Right atrium auricular region (tissue), 2 donors: ENCODE measurements at regions not wholly inside any gene's neighbourhood (a gene's known extent, or its start where the extent isn't known, plus 50 kb on each side); places are given as distances from the start of the nearest gene placed in this dataset.

Experiments used
- DNase-seq: peaks from one replicate; pipeline ENCODE4 v3.0.0-alpha.2; 2019; ENCODE audit warnings: low spot score
- H3K27ac ChIP-seq, 2 donors: fragments of 200-600 bp; sonication (generic); 1 replicate in 1 of 2; 2 replicates in 1 of 2; pipeline ENCODE4 v1.5.1; 2016 to 2019
- H3K27me3 ChIP-seq, 2 donors: fragments of 200-600 bp; sonication (generic); one replicate each; pipeline versions ENCODE4 v1.5.1 to v1.6.0; 2017 to 2019
- H3K36me3 ChIP-seq: fragments of 200-600 bp; sonication (generic); one replicate; pipeline ENCODE4 v1.5.1; 2016
- H3K4me1 ChIP-seq, 2 donors: fragments of 200-600 bp; sonication (generic); one replicate each; pipeline versions ENCODE4 v1.5.1 to v1.6.0; 2017 to 2019
- H3K4me3 ChIP-seq, 2 donors: fragments of 200-600 bp; sonication (generic); 1 replicate in 1 of 2; 2 replicates in 1 of 2; pipeline ENCODE4 v1.5.1; 2017 to 2019; ENCODE audit warnings: mild to moderate bottlenecking in 1 of 2, moderate library complexity in 1 of 2
- H3K9me3 ChIP-seq, 2 donors: fragments of 200-600 bp; sonication (generic); one replicate each; pipeline ENCODE4 v1.5.1; 2019
- CTCF ChIP-seq, 2 donors: fragments of 200-600 bp; sonication (generic); IDR thresholded peaks; one replicate each; pipeline ENCODE4 v1.5.1; 2019; ENCODE audit warnings: antibody characterized with exemption in 2 of 2

GRCh38 chr18:41371156-41372045 lies 583.6 kb upstream of the PIK3C3 start:
- Histone ChIP-seq H3K27me3 (no peaks in the 10 kb centered on the region), H3K9me3 (no peaks in the 10 kb centered on the region), H3K4me3 (no peak overlapping the region), H3K36me3 (no peaks in the 10 kb centered on the region), H3K27ac (peak overlapping the region in 1 of 2 donors; percentile 50), H3K4me1 (no peaks in the 10 kb centered on the region)
- TF ChIP-seq CTCF (IDR thresholded peaks at IDR 0.05): no peak
- DNase-seq: no peak

- Histone ChIP-seq H3K9me3 (no peaks in the 10 kb centered on the region), H3K36me3 (no peaks in the 10 kb centered on the region), H3K4me1 (no peaks in the 10 kb centered on the region), H3K27me3 (no peaks in the 10 kb centered on the region), H3K4me3 (no peak overlapping the region), H3K27ac (peak overlapping the region in 1 of 2 donors; percentile 50)
- DNase-seq: no peak
- no peak for TF ChIP-seq CTCF (IDR thresholded peaks at IDR 0.05)
Observed at GRCh38 chr18:41370740-41371139, 584.3 kb upstream of the PIK3C3 start.

- Histone ChIP-seq H3K36me3 (no peaks in the 10 kb centered on the region), H3K9me3 (no peaks in the 10 kb centered on the region), H3K27ac (no peak overlapping the region), H3K27me3 (no peaks in the 10 kb centered on the region), H3K4me1 (no peaks in the 10 kb centered on the region), H3K4me3 (no peak overlapping the region)
- no peak for DNase-seq
- TF ChIP-seq CTCF (IDR thresholded peaks at IDR 0.05): no peak
Observed at GRCh38 chr18:41357708-41358107, 597.3 kb upstream of the PIK3C3 start.

- Histone ChIP-seq H3K9me3 (no peaks in the 10 kb centered on the region), H3K4me3 (no peak overlapping the region), H3K4me1 (no peaks in the 10 kb centered on the region), H3K27ac (no peak overlapping the region), H3K27me3 (no peaks in the 10 kb centered on the region), H3K36me3 (no peaks in the 10 kb centered on the region)
- TF ChIP-seq CTCF (IDR thresholded peaks at IDR 0.05): no peak
- DNase-seq: no peak
Observed at GRCh38 chr18:41353777-41354528, 601.1 kb upstream of the PIK3C3 start.

GRCh38 chr18:41351430-41351829 lies 603.6 kb upstream of the PIK3C3 start:
- DNase-seq: no peak
- H3K4me1 ChIP-seq: no peaks in the 10 kb centered on the region
- TF ChIP-seq CTCF (IDR thresholded peaks at IDR 0.05): no peak
- H3K27ac ChIP-seq: no peak overlapping the region
- no peaks in the 10 kb centered on the region for H3K36me3 ChIP-seq
- no peaks in the 10 kb centered on the region for H3K9me3 ChIP-seq
- no peak overlapping the region for H3K4me3 ChIP-seq
- no peaks in the 10 kb centered on the region for H3K27me3 ChIP-seq
